Skin of body (tissue), 1 donor: ENCODE measurements at regions not wholly inside any gene's neighbourhood (a gene's known extent, or its start where the extent isn't known, plus 50 kb on each side); places are given as distances from the start of the nearest gene placed in this dataset.

Source experiments
- DNase-seq: peaks from one replicate; lab custom pipeline; 2025; lab: John Stamatoyannopoulos, UW

- no peak for DNase-seq
These were observed 927.3 kb upstream of the CDH2 start for GRCh38 chr18:29104227-29104626.

- no peak for DNase-seq
These were observed 919.3 kb upstream of the CDH2 start for GRCh38 chr18:29096079-29096770.

GRCh38 chr18:29087616-29088246 lies 910.8 kb upstream of the CDH2 start:
- no peak for DNase-seq

GRCh38 chr18:29084120-29084519 lies 907.2 kb upstream of the CDH2 start:
- DNase-seq, result no peak

- DNase-seq, result no peak
These were observed 906.6 kb upstream of the CDH2 start for GRCh38 chr18:29083545-29083944.

GRCh38 chr18:29080946-29081345 lies 904.0 kb upstream of the CDH2 start:
- DNase-seq, result no peak

- DNase-seq, result no peak
These were observed 901.3 kb upstream of the CDH2 start for GRCh38 chr18:29078273-29078672.

- DNase-seq, result no peak
These were observed 900.4 kb upstream of the CDH2 start for GRCh38 chr18:29077344-29077743.

- no peak for DNase-seq
These were observed 899.7 kb upstream of the CDH2 start for GRCh38 chr18:29076645-29077044.

GRCh38 chr18:29074147-29074546 lies 897.2 kb upstream of the CDH2 start:
- DNase-seq, result no peak

- DNase-seq, result no peak
These were observed 894.9 kb upstream of the CDH2 start for GRCh38 chr18:29071869-29072268.

GRCh38 chr18:29063346-29063745 lies 886.4 kb upstream of the CDH2 start:
- DNase-seq, result no peak

- no peak for DNase-seq
These were observed 886.0 kb upstream of the CDH2 start for GRCh38 chr18:29062921-29063320.

- no peak for DNase-seq
These were observed 883.4 kb upstream of the CDH2 start for GRCh38 chr18:29060349-29060748.

- DNase-seq, result no peak
These were observed 880.8 kb upstream of the CDH2 start for GRCh38 chr18:29057703-29058102.

GRCh38 chr18:29056800-29057199 lies 879.9 kb upstream of the CDH2 start:
- no peak for DNase-seq

- DNase-seq, result no peak
These were observed 865.0 kb upstream of the CDH2 start for GRCh38 chr18:29041976-29042375.

- no peak for DNase-seq
These were observed 857.4 kb upstream of the CDH2 start for GRCh38 chr18:29034113-29034856.

GRCh38 chr18:29028560-29028959 lies 851.6 kb upstream of the CDH2 start:
- DNase-seq, result no peak

GRCh38 chr18:29018976-29019375 lies 842.0 kb upstream of the CDH2 start:
- no peak for DNase-seq

GRCh38 chr18:29012883-29013465 lies 836.0 kb upstream of the CDH2 start:
- no peak for DNase-seq

GRCh38 chr18:29012364-29012763 lies 835.4 kb upstream of the CDH2 start:
- DNase-seq, result no peak
